Glutamatergic neuron (in vitro differentiated cells): ENCODE measurements at regions not wholly inside any gene's neighbourhood (a gene's known extent, or its start where the extent isn't known, plus 50 kb on each side); places are given as distances from the start of the nearest gene placed in this dataset.
"Not testable (repeated sequence)": the region's sequence is repeated elsewhere in the genome, so short reads cannot be mapped to it uniquely, and the experiment has no call there.

Experiments
- DNase-seq: peaks from one replicate; pipeline ENCODE4 v3.0.0; 2022
- H3K27ac Mint-ChIP-seq: one replicate; pipeline ENCODE4 v1.8.0; 2020; ENCODE audit warnings: mild to moderate bottlenecking, mixed read lengths, inconsistent platforms; ENCODE audit not compliant: unreplicated experiment
- H3K27me3 Mint-ChIP-seq: one replicate; pipeline ENCODE4 v1.8.0; 2020; ENCODE audit warnings: mild to moderate bottlenecking, moderate library complexity, mixed read lengths, inconsistent platforms; ENCODE audit not compliant: unreplicated experiment
- H3K36me3 Mint-ChIP-seq: one replicate; pipeline ENCODE4 v1.8.0; 2020; ENCODE audit warnings: mild to moderate bottlenecking, mixed read lengths, inconsistent platforms; ENCODE audit not compliant: unreplicated experiment
- H3K4me1 Mint-ChIP-seq: one replicate; pipeline ENCODE4 v1.8.0; 2020; ENCODE audit warnings: mild to moderate bottlenecking, low read depth, mixed read lengths, inconsistent platforms; ENCODE audit not compliant: unreplicated experiment
- H3K4me3 Mint-ChIP-seq: one replicate; pipeline ENCODE4 v1.8.0; 2020; ENCODE audit warnings: mild to moderate bottlenecking, mixed read lengths, inconsistent platforms; ENCODE audit not compliant: unreplicated experiment
- H3K9me3 Mint-ChIP-seq: one replicate; pipeline ENCODE4 v1.8.0; 2020; ENCODE audit warnings: mild to moderate bottlenecking, moderate library complexity, mixed read lengths, inconsistent platforms; ENCODE audit not compliant: unreplicated experiment
- TF ChIP-seq, protein P1 (sequence below): fragments of 200-600 bp; sonication (generic); IDR thresholded peaks from one replicate; pipeline ENCODE4 v1.5.0; 2021; ENCODE audit not compliant: partially characterized antibody, unreplicated experiment

DNA sequence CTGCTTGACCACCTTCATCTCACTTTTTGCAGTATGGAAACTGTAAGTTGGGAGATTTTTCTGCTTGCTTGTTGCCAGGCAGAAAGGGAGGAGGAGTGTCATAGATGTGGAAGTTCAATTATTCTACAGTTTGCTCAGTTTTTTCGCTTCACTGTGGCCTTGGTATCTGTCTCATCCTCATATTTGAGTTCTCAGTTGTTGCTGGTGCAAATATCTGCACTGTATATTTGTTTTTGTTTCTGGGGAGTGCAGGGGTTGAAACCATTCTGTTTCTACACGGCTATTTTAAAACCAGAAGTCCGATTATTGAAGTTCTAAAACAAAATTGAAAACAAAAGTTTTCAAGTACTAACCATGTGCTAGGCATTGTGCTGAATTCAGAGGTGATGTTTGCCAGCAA, 153.4 kb downstream of the JRKL start:
- no peak overlapping the region for H3K27ac Mint-ChIP-seq
- no peaks in the 10 kb centered on the region for H3K36me3 Mint-ChIP-seq
- H3K4me3 Mint-ChIP-seq: no peak overlapping the region

DNA sequence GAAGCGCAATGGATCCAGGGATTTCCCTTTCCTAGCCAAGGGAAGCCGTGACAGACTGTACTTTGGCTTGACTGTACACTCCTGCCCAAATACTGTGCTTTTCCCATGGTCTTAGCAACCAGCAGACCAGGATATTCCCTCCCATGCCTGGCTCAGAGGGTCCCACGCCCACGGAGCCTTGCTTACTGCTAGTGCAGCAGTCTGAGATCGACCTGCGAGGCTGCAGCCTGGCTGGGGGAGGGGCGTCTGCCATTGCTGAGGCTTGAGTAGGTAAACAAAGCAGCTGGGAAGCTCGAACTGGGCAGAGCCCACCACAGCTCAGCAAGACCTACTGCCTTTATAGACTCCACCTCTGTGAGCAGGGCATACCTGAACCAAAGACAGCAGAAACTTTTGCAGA, 155.4 kb downstream of the JRKL start:
- not testable (repeated sequence) for H3K27ac Mint-ChIP-seq, H3K27me3 Mint-ChIP-seq, H3K9me3 Mint-ChIP-seq, H3K36me3 Mint-ChIP-seq, H3K4me1 Mint-ChIP-seq, DNase-seq, H3K4me3 Mint-ChIP-seq

More for the DNA sequence above, 153.4 kb downstream of the JRKL start:
- H3K27me3 Mint-ChIP-seq: no peaks in the 10 kb centered on the region
- no peaks in the 10 kb centered on the region for H3K4me1 Mint-ChIP-seq
- TF ChIP-seq, protein P1, sequence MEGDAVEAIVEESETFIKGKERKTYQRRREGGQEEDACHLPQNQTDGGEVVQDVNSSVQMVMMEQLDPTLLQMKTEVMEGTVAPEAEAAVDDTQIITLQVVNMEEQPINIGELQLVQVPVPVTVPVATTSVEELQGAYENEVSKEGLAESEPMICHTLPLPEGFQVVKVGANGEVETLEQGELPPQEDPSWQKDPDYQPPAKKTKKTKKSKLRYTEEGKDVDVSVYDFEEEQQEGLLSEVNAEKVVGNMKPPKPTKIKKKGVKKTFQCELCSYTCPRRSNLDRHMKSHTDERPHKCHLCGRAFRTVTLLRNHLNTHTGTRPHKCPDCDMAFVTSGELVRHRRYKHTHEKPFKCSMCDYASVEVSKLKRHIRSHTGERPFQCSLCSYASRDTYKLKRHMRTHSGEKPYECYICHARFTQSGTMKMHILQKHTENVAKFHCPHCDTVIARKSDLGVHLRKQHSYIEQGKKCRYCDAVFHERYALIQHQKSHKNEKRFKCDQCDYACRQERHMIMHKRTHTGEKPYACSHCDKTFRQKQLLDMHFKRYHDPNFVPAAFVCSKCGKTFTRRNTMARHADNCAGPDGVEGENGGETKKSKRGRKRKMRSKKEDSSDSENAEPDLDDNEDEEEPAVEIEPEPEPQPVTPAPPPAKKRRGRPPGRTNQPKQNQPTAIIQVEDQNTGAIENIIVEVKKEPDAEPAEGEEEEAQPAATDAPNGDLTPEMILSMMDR: no peak
- no peaks in the 10 kb centered on the region for H3K9me3 Mint-ChIP-seq
- no peak for DNase-seq

DNA sequence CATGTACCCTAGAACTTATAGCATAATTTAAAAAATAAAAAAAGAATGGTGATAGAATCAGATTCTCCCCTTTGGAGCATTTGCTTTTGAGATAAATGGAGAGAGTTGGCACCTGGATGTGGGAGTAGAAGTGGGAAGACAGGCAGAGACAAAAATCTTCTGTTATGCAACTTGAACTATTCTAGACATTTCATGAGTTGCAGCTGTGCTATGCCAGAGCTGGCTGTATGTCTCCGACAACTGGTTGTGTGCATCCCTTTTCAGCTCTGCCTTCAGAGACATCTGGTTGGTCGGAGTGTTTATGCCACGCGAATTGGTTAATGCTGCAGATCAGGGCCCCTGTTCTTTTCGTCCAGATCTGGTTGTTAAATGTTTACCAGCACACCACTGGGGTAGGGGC, 161.3 kb downstream of the JRKL start:
- no peak for DNase-seq
- no peak overlapping the region for H3K27ac Mint-ChIP-seq
- no peaks in the 10 kb centered on the region for H3K4me1 Mint-ChIP-seq
- no peaks in the 10 kb centered on the region for H3K27me3 Mint-ChIP-seq
- TF ChIP-seq, protein P1: no peak
- H3K9me3 Mint-ChIP-seq: peaks cover 1% of the 10 kb centered on the region
- H3K4me3 Mint-ChIP-seq: no peak overlapping the region
- H3K36me3 Mint-ChIP-seq: no peaks in the 10 kb centered on the region

DNA sequence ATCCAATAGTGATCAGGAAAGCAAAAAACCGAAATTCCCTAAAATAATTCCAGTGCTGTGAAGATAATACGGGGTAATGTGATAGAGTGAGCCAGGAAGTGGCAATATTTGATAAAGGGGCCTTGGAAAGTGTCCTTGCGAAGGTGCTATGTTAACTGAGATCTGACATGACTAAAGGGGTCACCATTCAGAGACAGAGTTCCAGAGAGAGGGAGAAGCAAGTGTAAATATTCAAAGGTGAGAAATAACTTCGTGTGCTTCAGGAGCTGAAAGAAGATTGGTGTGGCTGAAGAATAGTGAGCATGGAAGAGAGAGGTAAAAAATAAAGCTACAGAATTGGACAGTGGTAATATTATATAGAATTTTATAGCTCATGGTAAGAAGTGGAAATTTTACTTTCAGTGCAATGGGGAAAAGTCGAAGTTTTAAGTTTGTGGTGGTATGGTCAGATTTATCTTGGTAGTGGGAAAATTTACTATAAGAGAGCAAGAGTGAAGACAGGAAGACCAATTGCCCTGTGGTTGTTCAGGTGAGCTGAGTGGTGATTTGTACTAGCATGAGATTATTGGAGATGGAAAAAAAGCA, 164.5 kb downstream of the JRKL start:
- H3K36me3 Mint-ChIP-seq: no peaks in the 10 kb centered on the region
- peaks cover 1% of the 10 kb centered on the region for H3K9me3 Mint-ChIP-seq
- H3K27ac Mint-ChIP-seq: no peak overlapping the region
- H3K4me3 Mint-ChIP-seq: no peak overlapping the region
- TF ChIP-seq, protein P1: no peak
- DNase-seq: no peak
- no peaks in the 10 kb centered on the region for H3K4me1 Mint-ChIP-seq
- H3K27me3 Mint-ChIP-seq: no peaks in the 10 kb centered on the region

DNA sequence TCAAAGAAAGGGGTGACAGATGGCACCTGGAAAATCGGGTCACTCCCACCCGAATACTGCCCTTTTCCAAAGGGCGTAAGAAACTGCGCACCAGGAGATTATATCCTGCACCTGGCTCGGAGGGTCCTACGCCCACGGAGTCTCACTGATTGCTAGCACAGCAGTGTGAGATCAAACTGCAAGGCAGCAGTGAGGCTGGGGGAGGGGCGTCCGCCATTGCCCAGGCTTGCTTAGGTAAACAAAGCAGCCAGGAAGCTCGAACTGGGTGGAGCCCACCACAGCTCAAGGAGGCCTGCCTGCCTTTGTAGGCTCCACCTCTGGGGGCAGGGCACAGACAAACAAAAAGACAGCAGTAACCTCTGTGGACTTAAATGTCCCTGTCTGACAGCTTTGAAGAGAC, 166.0 kb downstream of the JRKL start:
- H3K36me3 Mint-ChIP-seq, H3K27ac Mint-ChIP-seq, DNase-seq, H3K4me1 Mint-ChIP-seq, H3K27me3 Mint-ChIP-seq, H3K9me3 Mint-ChIP-seq, H3K4me3 Mint-ChIP-seq: not testable (repeated sequence)

DNA sequence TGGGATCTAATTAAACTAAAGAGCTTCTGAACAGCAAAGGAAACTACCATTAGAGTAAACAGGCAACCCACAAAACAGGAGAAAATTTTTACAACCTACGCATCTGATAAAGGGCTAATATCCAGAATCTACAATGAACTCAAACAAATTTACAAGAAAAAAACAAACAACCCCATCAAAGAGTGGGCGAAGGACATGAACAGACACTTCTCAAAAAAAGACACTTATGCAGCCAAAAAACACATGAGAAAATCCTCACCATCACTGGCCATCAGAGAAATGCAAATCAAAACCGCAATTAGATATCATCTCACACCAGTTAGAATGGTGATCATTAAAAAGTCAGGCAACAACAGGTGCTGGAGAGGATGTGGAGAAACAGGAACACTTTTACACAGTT, 170.9 kb downstream of the JRKL start:
- DNase-seq, H3K36me3 Mint-ChIP-seq, H3K9me3 Mint-ChIP-seq, H3K27ac Mint-ChIP-seq, H3K4me1 Mint-ChIP-seq, H3K27me3 Mint-ChIP-seq, H3K4me3 Mint-ChIP-seq: not testable (repeated sequence)
